HG03432 (cell line): ENCODE measurements at regions not wholly inside any gene's neighbourhood (a gene's known extent, or its start where the extent isn't known, plus 50 kb on each side); places are given as distances from the start of the nearest gene placed in this dataset.
"Not testable (repeated sequence)": the region's sequence is repeated elsewhere in the genome, so short reads cannot be mapped to it uniquely, and the experiment has no call there.

Experiments
- ATAC-seq: cut with Tn5 transposase; IDR thresholded peaks from one replicate; pipeline ENCODE4 v1.9.1; 2021; ENCODE audit warnings: mild to moderate bottlenecking, moderate library complexity; ENCODE audit not compliant: unreplicated experiment

DNA sequence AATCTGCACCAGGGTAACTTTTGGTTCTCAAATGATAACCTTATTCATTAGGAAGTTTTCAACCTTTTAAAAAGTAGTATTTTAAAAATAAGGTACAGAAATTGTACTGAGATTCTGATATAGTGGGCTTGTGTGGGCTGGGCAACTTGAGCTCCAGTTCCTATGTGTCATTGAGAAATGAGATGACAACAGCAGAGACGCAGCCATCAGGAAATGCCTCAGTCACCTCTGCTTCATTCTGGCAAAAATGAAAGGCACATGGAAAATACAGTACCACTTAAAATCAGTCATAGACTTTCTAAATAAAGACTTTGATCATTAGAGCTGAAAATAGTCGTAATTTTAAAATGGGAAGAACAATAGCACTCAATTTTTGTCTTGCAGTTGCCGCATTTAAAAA lies 480.2 kb downstream of the PLK2 start:
- no peak for ATAC-seq

DNA sequence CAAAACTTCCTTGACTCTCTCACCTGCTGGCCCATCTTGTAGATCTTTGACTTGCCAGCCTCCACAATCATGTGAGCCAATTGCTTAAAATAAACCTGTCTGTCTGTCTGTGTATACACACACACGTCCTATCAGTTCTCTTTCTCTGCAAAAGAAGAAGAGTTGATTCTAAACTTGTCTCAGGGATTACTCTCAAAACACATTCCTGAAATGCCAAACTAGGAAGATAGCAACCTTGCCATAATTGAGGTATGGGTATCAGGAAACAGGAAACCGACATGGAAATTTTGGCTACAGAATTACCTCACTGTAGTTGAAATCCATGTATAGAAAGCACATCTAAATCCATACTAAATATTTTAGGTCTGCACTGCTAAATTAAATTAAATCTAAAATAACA lies 483.4 kb downstream of the PLK2 start:
- ATAC-seq, result no peak

DNA sequence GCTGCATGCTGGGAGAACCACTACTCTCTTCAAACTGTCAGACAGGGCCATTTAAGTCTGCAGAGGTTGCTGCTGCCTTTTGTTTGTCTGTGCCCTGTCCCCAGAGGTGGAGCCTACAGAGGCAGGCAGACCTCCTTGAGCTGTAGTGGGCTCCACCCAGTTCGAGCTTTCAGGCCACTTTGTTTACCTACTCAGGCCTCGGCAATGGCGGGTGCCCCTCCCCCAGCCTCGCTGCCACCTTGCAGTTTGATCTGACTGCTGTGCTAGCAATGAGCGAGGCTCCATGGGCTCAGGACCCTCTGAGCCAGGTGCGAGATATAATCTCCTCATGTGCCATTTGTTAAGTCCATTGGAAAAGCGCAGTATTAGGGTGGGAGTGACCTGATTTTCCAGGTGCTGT lies 487.8 kb downstream of the PLK2 start:
- ATAC-seq, result not testable (repeated sequence)

- ATAC-seq, result no peak
Measured at GRCh38 chr5:57960569-57960968, 478.0 kb upstream of the ACTBL2 start.

DNA sequence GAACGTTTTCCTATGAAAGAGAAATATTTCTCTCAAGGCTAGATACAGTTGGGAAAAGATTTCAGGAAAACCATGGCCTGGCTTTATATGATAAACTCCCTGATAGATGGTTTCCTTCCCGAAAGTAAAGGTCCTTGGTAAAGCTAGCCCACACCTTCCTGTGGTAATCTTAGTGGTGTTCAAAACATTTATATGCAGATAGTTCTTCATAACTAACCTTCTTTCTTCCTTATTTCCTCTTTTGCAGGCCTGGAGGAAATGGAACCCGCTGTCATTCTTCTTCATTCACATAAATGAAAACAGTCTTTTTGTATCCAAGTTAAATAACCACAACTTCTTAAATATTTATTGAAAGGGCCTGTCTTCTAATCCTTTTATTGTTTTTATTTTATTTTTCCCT lies 474.0 kb upstream of the ACTBL2 start:
- ATAC-seq, result no peak

DNA sequence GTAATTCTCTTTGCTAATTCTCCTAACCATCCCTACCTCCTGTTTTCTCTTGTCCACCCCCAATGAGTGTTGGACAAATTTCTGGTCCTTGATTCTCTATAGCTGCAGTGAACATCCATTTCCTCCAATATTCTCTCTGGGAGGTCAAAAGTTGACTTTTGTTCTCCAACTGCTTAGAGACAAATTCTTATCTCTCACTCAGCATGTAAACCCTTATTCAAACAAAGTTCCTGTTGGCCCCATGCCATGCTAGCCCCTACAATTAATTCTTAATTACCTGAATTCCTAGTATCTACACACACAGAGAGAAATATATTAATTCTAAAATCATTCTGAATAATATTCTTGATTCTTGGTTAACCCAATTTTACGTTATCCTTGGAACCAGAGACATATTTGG lies 472.9 kb upstream of the ACTBL2 start:
- ATAC-seq, result no peak

DNA sequence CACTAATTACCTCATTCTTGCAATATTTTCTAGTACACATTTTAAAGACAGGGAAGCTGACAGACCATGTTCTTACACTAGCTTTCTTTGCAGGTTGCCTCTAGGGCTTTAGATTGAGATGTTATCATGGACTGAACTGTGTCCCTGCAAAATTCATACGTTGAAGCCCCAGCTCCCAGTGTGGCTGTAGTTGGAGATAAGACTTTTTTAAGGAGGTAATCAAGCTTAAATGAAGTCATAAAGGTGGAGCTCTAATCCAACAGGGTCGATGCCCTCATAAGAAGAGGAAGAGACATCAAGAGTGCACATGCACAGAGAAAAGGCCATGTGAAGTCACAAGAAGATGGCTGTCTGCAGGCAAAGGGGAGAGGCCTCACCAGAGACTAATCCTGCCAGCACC lies 471.2 kb upstream of the ACTBL2 start:
- ATAC-seq, result no peak

DNA sequence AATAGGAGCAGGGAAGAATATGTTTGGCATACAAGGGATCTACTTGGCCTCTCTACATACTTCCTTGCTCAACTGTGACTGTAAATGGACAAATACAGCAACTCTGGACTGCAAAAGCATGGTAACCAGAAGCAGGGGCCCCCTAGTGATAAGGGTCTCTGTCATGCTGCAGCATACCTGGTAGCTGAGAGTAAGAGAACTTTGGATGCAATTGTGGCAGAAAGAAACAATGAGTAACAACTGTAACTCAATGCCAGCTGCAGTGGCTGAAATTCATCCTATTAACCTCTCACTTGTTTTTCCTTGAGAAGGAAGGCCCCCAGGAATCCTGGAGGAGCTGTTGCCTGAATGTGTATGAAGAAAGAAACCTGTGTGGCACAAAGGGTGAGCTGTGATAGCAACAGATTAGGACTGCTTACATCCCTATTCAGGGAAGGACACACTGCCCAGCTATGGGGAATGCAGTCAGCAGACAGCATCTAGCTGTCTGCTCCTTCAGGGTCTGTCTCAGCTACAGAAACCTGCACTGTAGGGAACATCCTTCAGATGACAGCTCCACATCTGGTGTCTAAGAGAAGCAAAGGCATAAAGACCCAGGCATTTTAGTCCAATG lies 468.1 kb upstream of the ACTBL2 start:
- no peak for ATAC-seq

DNA sequence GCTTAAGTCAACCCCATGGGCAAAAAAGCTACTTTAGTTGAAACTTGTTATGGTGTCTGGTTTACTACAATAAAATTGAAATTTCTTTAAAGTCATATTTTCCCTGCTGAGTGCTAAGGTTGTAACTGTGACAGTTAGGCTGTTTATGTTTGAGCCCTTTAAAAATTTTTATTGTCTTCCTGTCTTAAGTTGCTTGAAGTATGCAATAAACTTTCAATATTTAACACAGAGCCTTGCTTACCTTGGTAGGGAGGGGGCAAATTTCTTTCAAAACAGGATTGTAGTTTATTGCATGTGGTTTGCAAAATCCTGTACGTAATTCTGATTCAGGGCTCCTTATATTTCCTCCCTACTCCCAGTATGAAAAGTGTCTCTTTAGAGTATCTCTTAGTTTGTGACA lies 465.5 kb upstream of the ACTBL2 start:
- ATAC-seq, result no peak

GRCh38 chr5:57947181-57947580 lies 464.6 kb upstream of the ACTBL2 start:
- ATAC-seq, result no peak

GRCh38 chr5:57940879-57941278 lies 458.3 kb upstream of the ACTBL2 start:
- no peak for ATAC-seq

GRCh38 chr5:57940236-57940635 lies 457.6 kb upstream of the ACTBL2 start:
- ATAC-seq, result no peak

GRCh38 chr5:57939771-57940170 lies 457.2 kb upstream of the ACTBL2 start:
- ATAC-seq, result no peak

DNA sequence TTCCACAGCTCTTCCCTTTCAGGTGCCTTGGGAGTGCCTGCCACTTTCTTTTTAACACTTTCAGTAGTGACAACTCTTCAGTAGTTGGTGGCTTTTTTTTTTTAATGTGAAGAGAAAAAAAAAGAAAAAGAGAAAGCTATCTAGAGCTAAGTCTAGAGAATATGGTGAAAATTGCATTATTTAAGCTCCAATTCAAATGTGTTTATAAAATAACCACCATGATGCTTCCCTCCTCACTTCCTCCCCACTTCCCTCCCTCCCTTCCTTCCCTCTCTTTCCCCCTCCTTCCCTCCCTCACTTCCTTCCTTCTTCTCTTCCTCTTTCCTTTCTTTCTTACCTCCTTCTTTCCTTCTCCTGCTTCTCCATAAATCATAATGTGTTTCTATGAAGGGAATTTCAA lies 456.7 kb upstream of the ACTBL2 start:
- no peak for ATAC-seq

- no peak for ATAC-seq
Measured at GRCh38 chr5:57938174-57938557, 455.6 kb upstream of the ACTBL2 start.

DNA sequence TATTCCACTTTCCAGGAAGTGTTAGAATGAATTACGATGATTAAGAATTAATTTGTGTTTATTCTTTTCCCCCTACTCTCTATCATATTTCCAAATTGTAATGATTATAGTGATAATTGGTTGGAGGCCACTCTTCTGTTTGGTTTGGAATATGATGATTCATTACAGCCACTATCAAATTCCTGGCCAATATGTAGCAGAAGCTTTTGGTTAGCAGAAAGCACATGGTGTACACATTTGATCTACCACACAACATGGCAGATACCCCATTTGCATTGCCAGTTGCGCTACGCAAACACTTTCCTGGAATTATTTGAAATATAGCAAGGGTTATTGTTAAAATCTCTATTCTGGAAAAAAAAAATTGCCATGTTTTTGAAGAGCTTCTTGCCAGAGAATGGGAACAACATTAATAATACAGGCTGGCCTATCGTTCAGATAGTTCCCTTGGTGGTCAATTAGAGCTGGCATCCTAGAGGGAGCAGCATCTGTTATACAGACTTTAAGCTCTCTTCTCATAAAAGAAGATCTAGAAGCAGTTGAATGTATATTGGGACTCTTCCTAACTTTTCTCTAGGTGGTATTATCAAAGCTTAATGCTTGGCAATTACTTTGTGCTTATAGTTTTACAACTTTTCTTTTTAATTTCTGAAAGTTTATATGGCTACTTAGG lies 455.0 kb upstream of the ACTBL2 start:
- no peak for ATAC-seq

DNA sequence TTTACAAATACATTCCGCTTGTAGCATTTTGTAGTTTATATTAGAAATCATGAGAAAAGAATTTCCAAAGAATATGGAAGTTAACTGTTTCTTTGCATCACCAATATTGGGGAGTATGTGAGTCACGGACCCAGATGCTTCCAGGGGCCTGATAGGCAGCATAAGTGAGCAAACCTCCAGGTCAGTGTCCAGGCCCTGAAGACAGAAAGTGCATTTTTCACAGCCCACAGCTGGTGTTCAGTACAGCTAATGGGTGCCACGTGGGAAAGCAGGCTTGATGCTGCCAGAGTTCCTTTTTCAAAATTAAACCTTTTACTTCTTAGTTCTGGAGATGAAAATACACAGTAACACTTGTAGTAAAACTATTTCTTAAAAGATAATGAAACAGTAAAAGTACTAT lies 454.4 kb upstream of the ACTBL2 start:
- ATAC-seq, result no peak

DNA sequence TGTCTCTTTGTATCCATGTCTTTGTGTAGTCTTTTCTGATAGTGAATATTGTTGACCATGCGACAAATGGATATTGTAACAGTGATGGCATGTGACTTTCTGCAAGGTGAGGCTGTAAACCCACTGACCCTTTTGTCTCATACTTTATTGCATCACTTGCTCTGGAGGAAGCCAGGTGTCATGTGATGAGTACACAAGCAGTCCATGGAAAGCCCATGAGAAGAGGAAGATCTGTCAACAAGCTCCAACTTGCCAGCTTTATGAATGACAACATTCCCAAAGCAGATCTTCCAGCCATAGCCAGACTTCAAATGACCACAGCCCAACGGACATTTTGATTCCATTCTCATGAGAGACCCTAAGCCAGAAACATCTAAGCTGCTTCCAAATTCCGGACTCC lies 450.1 kb upstream of the ACTBL2 start:
- ATAC-seq, result no peak

- ATAC-seq, result no peak
Measured at GRCh38 chr5:57931807-57932206, 449.2 kb upstream of the ACTBL2 start.

GRCh38 chr5:57931352-57931751 lies 448.7 kb upstream of the ACTBL2 start:
- ATAC-seq, result no peak

DNA sequence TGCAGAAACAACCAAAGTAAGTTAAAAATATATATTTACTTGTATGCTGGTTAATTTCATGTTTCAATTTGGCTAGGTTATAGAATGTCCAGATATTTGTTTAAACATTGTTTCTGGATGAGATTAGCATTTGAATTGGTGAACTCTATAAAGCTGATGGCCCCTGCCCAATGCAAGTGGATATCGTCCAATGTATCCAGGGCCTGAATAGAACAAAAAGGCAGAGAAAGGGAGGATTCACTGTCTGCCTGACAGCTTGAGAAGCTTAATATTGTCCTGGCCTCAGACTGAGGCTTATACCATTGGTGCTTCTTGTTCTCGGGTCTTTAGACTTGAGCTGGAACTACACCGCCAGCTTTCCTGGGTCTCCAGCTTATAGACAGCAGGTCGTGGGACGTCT lies 446.7 kb upstream of the ACTBL2 start:
- no peak for ATAC-seq

GRCh38 chr5:57923094-57923493 lies 440.5 kb upstream of the ACTBL2 start:
- ATAC-seq, result not testable (repeated sequence)

DNA sequence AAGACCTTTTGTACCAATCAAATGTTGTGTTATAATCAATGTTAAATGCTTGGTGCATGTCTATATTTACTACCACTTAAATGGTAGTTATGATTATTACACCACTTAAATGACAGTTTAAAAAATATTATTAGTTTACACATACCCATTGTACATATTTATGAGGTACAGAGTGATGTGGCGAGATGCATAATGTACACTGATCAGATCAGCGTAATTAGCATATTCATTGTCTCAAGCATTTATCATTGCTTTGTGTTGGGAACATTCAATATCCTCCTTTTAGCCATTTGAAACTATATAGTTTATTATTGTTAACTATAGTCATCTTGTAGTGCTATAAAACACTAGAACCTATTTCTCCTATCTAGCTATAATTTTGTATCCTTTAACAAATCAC lies 434.4 kb upstream of the ACTBL2 start:
- no peak for ATAC-seq
